PC-3 (cell line): ENCODE measurements at regions not wholly inside any gene's neighbourhood (a gene's known extent, or its start where the extent isn't known, plus 50 kb on each side); places are given as distances from the start of the nearest gene placed in this dataset.

ENCODE experiments used
- CTCF ChIP-seq: fragments of 300-600 bp; sonication (generic); conservative IDR thresholded peaks from 2 replicates; pipeline ENCODE4 v1.5.1; 2017; ENCODE audit warnings: antibody characterized with exemption, low read depth, mild to moderate bottlenecking, low read length
- EZH2 ChIP-seq: fragments of 300-600 bp; sonication (generic); IDR thresholded peaks from one replicate; pipeline ENCODE4 v1.6.1; 2017; ENCODE audit warnings: antibody characterized with exemption, mild to moderate bottlenecking, low read length; ENCODE audit not compliant: unreplicated experiment
- EZH2phosphoT487 ChIP-seq: fragments of 300-600 bp; sonication (generic); IDR thresholded peaks from 2 replicates; pipeline ENCODE4 v1.6.1; 2018; ENCODE audit warnings: mild to moderate bottlenecking, antibody characterized with exemption, low read length, borderline replicate concordance

- no peak for TF ChIP-seq CTCF
- TF ChIP-seq EZH2 = no peak
- no peak for TF ChIP-seq EZH2phosphoT487
Observed at GRCh38 chrX:116342903-116343302, 93.5 kb upstream of the SLC6A14 start.
